ENCODE measurements at regions not wholly inside any gene's neighbourhood (a gene's known extent, or its start where the extent isn't known, plus 50 kb on each side); places are given as distances from the start of the nearest gene placed in this dataset.

GRCh38 chr2:126367361-126367760 lies 288.6 kb upstream of the GYPC start:
- no peaks in the 10 kb centered on the region for H3K36me3 ChIP-seq (ENCODE audit: insufficient read depth, low read length, poor library complexity, severe bottlenecking)
- no peaks in the 10 kb centered on the region for H3K27me3 ChIP-seq (replicated peaks; ENCODE audit: insufficient read depth, low read depth, low read length, poor library complexity)
- POLR2A ChIA-PET (ENCODE audit: low non-redundant PET), result no interaction called here
- intact Hi-C loops (cut with micrococcal nuclease; ENCODE audit: unreplicated experiment), result no loop called here
- H3K9me3 ChIP-seq (ENCODE audit: low read depth, low read length, poor library complexity, severe bottlenecking), result no peaks in the 10 kb centered on the region
- no peak for DNase-seq (ENCODE audit: low spot score)
- no peak overlapping the region for H3K27ac ChIP-seq (ENCODE audit: low read depth, low read length, poor library complexity, severe bottlenecking)
- CTCF ChIA-PET, result no interaction called here
- no TSS peak for BruUV-seq (replicated peaks)
- TF ChIP-seq CTCF (conservative IDR thresholded peaks at IDR 0.05; ENCODE audit: low read depth, low read length) (no peak), EZH2 (IDR thresholded peaks at IDR 0.05; ENCODE audit: borderline replicate concordance, low read depth, low read length, poor library complexity, severe bottlenecking) (no peak)
- H3K4me1 ChIP-seq (ENCODE audit: insufficient read depth, low read length, poor library complexity, severe bottlenecking), result no peaks in the 10 kb centered on the region
- H3K4me3 ChIP-seq (ENCODE audit: low read depth, low read length, poor library complexity, severe bottlenecking), result no peak overlapping the region

GRCh38 chr2:126368758-126369157 lies 287.2 kb upstream of the GYPC start:
- no TSS peak for BruUV-seq (replicated peaks)
- CTCF ChIA-PET, result no interaction called here
- H3K27ac ChIP-seq (ENCODE audit: low read depth, low read length, poor library complexity, severe bottlenecking), result no peak overlapping the region
- H3K36me3 ChIP-seq (ENCODE audit: insufficient read depth, low read length, poor library complexity, severe bottlenecking), result no peaks in the 10 kb centered on the region
- no peaks in the 10 kb centered on the region for H3K27me3 ChIP-seq (replicated peaks; ENCODE audit: insufficient read depth, low read depth, low read length, poor library complexity)
- TF ChIP-seq CTCF (conservative IDR thresholded peaks at IDR 0.05; ENCODE audit: low read depth, low read length) (no peak), EZH2 (IDR thresholded peaks at IDR 0.05; ENCODE audit: borderline replicate concordance, low read depth, low read length, poor library complexity, severe bottlenecking) (no peak)
- no peaks in the 10 kb centered on the region for H3K9me3 ChIP-seq (ENCODE audit: low read depth, low read length, poor library complexity, severe bottlenecking)
- H3K4me1 ChIP-seq (ENCODE audit: insufficient read depth, low read length, poor library complexity, severe bottlenecking), result no peaks in the 10 kb centered on the region
- intact Hi-C loops (cut with micrococcal nuclease; ENCODE audit: unreplicated experiment), result no loop called here
- POLR2A ChIA-PET (ENCODE audit: low non-redundant PET), result no interaction called here
- no peak overlapping the region for H3K4me3 ChIP-seq (ENCODE audit: low read depth, low read length, poor library complexity, severe bottlenecking)
- DNase-seq (ENCODE audit: low spot score), result no peak

GRCh38 chr2:126370201-126370600 lies 285.8 kb upstream of the GYPC start:
- POLR2A ChIA-PET (ENCODE audit: low non-redundant PET), result no interaction called here

More at GRCh38 chr2:126370201-126370600, 285.8 kb upstream of the GYPC start:
- Histone ChIP-seq H3K4me3 (ENCODE audit: low read depth, low read length, poor library complexity, severe bottlenecking) (no peak overlapping the region), H3K36me3 (ENCODE audit: insufficient read depth, low read length, poor library complexity, severe bottlenecking) (no peaks in the 10 kb centered on the region), H3K27me3 (replicated peaks; ENCODE audit: insufficient read depth, low read depth, low read length, poor library complexity) (no peaks in the 10 kb centered on the region), H3K4me1 (ENCODE audit: insufficient read depth, low read length, poor library complexity, severe bottlenecking) (no peaks in the 10 kb centered on the region), H3K27ac (ENCODE audit: low read depth, low read length, poor library complexity, severe bottlenecking) (no peak overlapping the region), H3K9me3 (ENCODE audit: low read depth, low read length, poor library complexity, severe bottlenecking) (no peaks in the 10 kb centered on the region)
- intact Hi-C loops (cut with micrococcal nuclease; ENCODE audit: unreplicated experiment), result no loop called here
- CTCF ChIA-PET, result no interaction called here
- BruUV-seq (replicated peaks), result no TSS peak
- TF ChIP-seq EZH2 (IDR thresholded peaks at IDR 0.05; ENCODE audit: borderline replicate concordance, low read depth, low read length, poor library complexity, severe bottlenecking) (no peak), CTCF (conservative IDR thresholded peaks at IDR 0.05; ENCODE audit: low read depth, low read length) (no peak)
- DNase-seq (ENCODE audit: low spot score), result no peak
